B cell (primary cell): ENCODE measurements at regions not wholly inside any gene's neighbourhood (a gene's known extent, or its start where the extent isn't known, plus 50 kb on each side); places are given as distances from the start of the nearest gene placed in this dataset.

ENCODE experiments used
- ATAC-seq: fragments of 200-7000 bp; cut with Tn5 transposase; one replicate; pipeline ENCODE4 v1.10.0; 2021; ENCODE audit warnings: low read depth, mild to moderate bottlenecking, moderate number of reproducible peaks, moderate library complexity
- CTCF ChIA-PET: fragments of 350-600 bp; sonication (Branson Sonifier 250); formaldehyde crosslinking; loops from one replicate; lab custom pipeline; 2021; ENCODE audit warnings: antibody characterized with exemption, inconsistent platforms; lab: Charles Lee
- POLR2A ChIA-PET: fragments of 350-600 bp; sonication (Branson Sonifier 250); formaldehyde crosslinking; loops from one replicate; lab custom pipeline; 2021; ENCODE audit warnings: antibody characterized with exemption; lab: Charles Lee
- DNase-seq: peaks from one replicate; pipeline ENCODE4 v3.0.0; 2013
- H2AFZ ChIP-seq: 2 replicates; pipeline ENCODE4 v1.6.1; 2012; ENCODE audit warnings: mild to moderate bottlenecking, low read depth, low read length; ENCODE audit not compliant: insufficient read depth, poor library complexity, severe bottlenecking
- H3K27ac ChIP-seq, 2 donors: 1 replicate in 1 of 2; 2 replicates in 1 of 2; pipeline ENCODE4 v1.5.1; 2012 to 2013; ENCODE audit warnings: low read length in 2 of 2, mild to moderate bottlenecking in 2 of 2, moderate library complexity in 1 of 2
- H3K27me3 ChIP-seq, 4 experiments: fragments of 200-600 bp in 1 of 4; sonication (generic) in 1 of 4; replicated peaks in 1 of 4; 1 replicate in 2 of 4; 2 replicates in 2 of 4; pipeline versions ENCODE4 v1.6.1 to v1.7.0; 2013 to 2016; ENCODE audit warnings: low read length in 3 of 4, mild to moderate bottlenecking in 2 of 4, mixed read lengths in 1 of 4, moderate library complexity in 1 of 4; ENCODE audit not compliant: insufficient read depth in 4 of 4, control insufficient read depth in 3 of 4; ENCODE audit errors: control extremely low read depth in 1 of 4
- H3K36me3 ChIP-seq, 2 experiments: replicated peaks in 1 of 2; 1 replicate in 1 of 2; 2 replicates in 1 of 2; pipeline versions ENCODE4 v1.6.1 to v1.7.1; 2013; ENCODE audit warnings: low read length in 1 of 2; ENCODE audit not compliant: insufficient read depth in 2 of 2, control insufficient read depth in 1 of 2; ENCODE audit errors: control extremely low read depth in 1 of 2, extremely low read depth in 1 of 2
- H3K4me1 ChIP-seq, 2 donors: fragments of 200-600 bp in 1 of 2; sonication (generic) in 1 of 2; 1 replicate in 1 of 2; 2 replicates in 1 of 2; pipeline versions ENCODE4 v1.5.1 to v1.6.1; 2013 to 2017; ENCODE audit warnings: low read length in 2 of 2; ENCODE audit not compliant: control insufficient read depth in 2 of 2, insufficient read depth in 2 of 2
- H3K4me2 ChIP-seq: replicated peaks from 2 replicates; pipeline ENCODE3; 2012; ENCODE audit warnings: mild to moderate bottlenecking, low read depth, low read length; ENCODE audit not compliant: poor library complexity, severe bottlenecking
- H3K4me3 ChIP-seq, 5 experiments: fragments of 200-600 bp in 1 of 5; sonication (generic) in 1 of 5; 1 replicate in 3 of 5; 2 replicates in 2 of 5; pipeline versions ENCODE4 v1.5.1 to v1.7.0; 2011 to 2016; ENCODE audit warnings: low read length in 4 of 5, mild to moderate bottlenecking in 4 of 5, low read depth in 2 of 5, control low read depth in 1 of 5, moderate library complexity in 1 of 5; ENCODE audit not compliant: insufficient read depth in 1 of 5; ENCODE audit errors: control extremely low read depth in 1 of 5, extremely low read depth in 1 of 5
- H3K79me2 ChIP-seq: fragments of 200-600 bp; sonication (generic); one replicate; pipeline ENCODE4 v1.6.0; 2016; ENCODE audit warnings: low read length; ENCODE audit not compliant: control insufficient read depth, insufficient read depth
- H3K9ac ChIP-seq: fragments of 200-600 bp; sonication (generic); 2 replicates; pipeline ENCODE4 v1.6.1; 2017; ENCODE audit warnings: mild to moderate bottlenecking, low read length, moderate library complexity
- H3K9me3 ChIP-seq, 3 donors: one replicate each; pipeline versions ENCODE4 v1.6.1 to v1.7.1; 2013; ENCODE audit warnings: low read length in 2 of 3; ENCODE audit not compliant: control insufficient read depth in 2 of 3, insufficient read depth in 1 of 3; ENCODE audit errors: control extremely low read depth in 1 of 3
- H4K20me1 ChIP-seq: 2 replicates; pipeline ENCODE4 v1.6.0; 2012; ENCODE audit warnings: mild to moderate bottlenecking, low read length; ENCODE audit not compliant: insufficient read depth, control insufficient read depth, poor library complexity, severe bottlenecking
- H3K27ac Mint-ChIP-seq: one replicate; pipeline ENCODE4 v1.8.0; 2021; ENCODE audit warnings: mixed read lengths
- H3K27me3 Mint-ChIP-seq: one replicate; pipeline ENCODE4 v1.8.0; 2021; ENCODE audit warnings: mixed read lengths
- H3K4me1 Mint-ChIP-seq: one replicate; pipeline ENCODE4 v1.8.0; 2021; ENCODE audit warnings: mixed read lengths
- H3K4me3 Mint-ChIP-seq: one replicate; pipeline ENCODE4 v1.8.0; 2021; ENCODE audit warnings: mixed read lengths
- H3K9me3 Mint-ChIP-seq: one replicate; pipeline ENCODE4 v1.8.0; 2022; ENCODE audit warnings: mixed read lengths; ENCODE audit not compliant: insufficient read depth
- CTCF ChIP-seq: fragments of 200-600 bp; IDR thresholded peaks from one replicate; pipeline ENCODE4 v1.8.0; 2022; ENCODE audit warnings: antibody characterized with exemption, mild to moderate bottlenecking
- EZH2 ChIP-seq: IDR thresholded peaks from 2 replicates; pipeline ENCODE4 v1.6.1; 2012; ENCODE audit warnings: borderline replicate concordance, low read depth, mild to moderate bottlenecking, moderate library complexity, low read length; ENCODE audit not compliant: insufficient read depth, poor library complexity, severe bottlenecking
- WGBS: methylation state at CpG from one replicate; pipeline ENCODE4 v1.1.5; 2013; ENCODE audit warnings: missing lambda C conversion rate; ENCODE audit not compliant: insufficient coverage; 5-methylcytosine and 5-hydroxymethylcytosine counted together
- intact Hi-C: fragments of 100-400 bp; cut with micrococcal nuclease; formaldehyde crosslinking; loops from one replicate; pipeline ENCODE4 v1.10.0; 2022

- POLR2A ChIA-PET = no interaction called here
- Histone ChIP-seq H3K9ac (no peak overlapping the region), H3K27me3 (no peaks in the 10 kb centered on the region), H3K79me2 (no peaks in the 10 kb centered on the region), H3K4me2 (no peak overlapping the region), H3K4me1 (no peaks in the 10 kb centered on the region), H4K20me1 (no peaks in the 10 kb centered on the region), H3K9me3 (no peaks in the 10 kb centered on the region), H3K27ac (no peak overlapping the region), H2AFZ (no peak overlapping the region), H3K36me3 (no peaks in the 10 kb centered on the region), H3K4me3 (no peak overlapping the region)
- H3K27me3 Mint-ChIP-seq = no peaks in the 10 kb centered on the region
- DNase-seq (no peak), ATAC-seq (no peak)
- intact Hi-C loops = no loop called here
- no peak overlapping the region for H3K27ac Mint-ChIP-seq
- CTCF ChIA-PET = interaction anchor here (0.8 kb wide), 1 partner anchor 821 kb away, joined by 3 read pairs; no protein-coding TSS in a partner anchor
- TF ChIP-seq EZH2 = no peak
- H3K4me1 Mint-ChIP-seq = no peaks in the 10 kb centered on the region
- no CpG with 5 or more reads among the region's 1 CpG for WGBS
- no peak overlapping the region for H3K4me3 Mint-ChIP-seq
- H3K9me3 Mint-ChIP-seq = no peaks in the 10 kb centered on the region
These were observed 113.4 kb upstream of the TMEM47 start for GRCh38 chrX:34770511-34770910.

- H3K4me1 ChIP-seq = no peaks in the 10 kb centered on the region
- Mint-ChIP-seq H3K27me3 (no peaks in the 10 kb centered on the region), H3K4me1 (no peaks in the 10 kb centered on the region), H3K27ac (no peak overlapping the region), H3K4me3 (no peak overlapping the region), H3K9me3 (no peaks in the 10 kb centered on the region)
- no peak for DNase-seq
- no peak for ATAC-seq
- TF ChIP-seq CTCF = no peak
- no peak for TF ChIP-seq EZH2
- ChIA-PET POLR2A (no interaction called here), CTCF (no interaction called here)
- 86% methylated on average over 2 of the region's 2 CpGs for WGBS
- no peaks in the 10 kb centered on the region for H3K27me3 ChIP-seq
- no peaks in the 10 kb centered on the region for H3K79me2 ChIP-seq
- H3K9ac ChIP-seq = no peak overlapping the region
- H3K27ac ChIP-seq = no peak overlapping the region
- intact Hi-C loops = no loop called here
- no peak overlapping the region for H3K4me2 ChIP-seq
- no peak overlapping the region for H2AFZ ChIP-seq
- H3K9me3 ChIP-seq = no peaks in the 10 kb centered on the region
- no peaks in the 10 kb centered on the region for H3K36me3 ChIP-seq
- H4K20me1 ChIP-seq = no peaks in the 10 kb centered on the region
- no peak overlapping the region for H3K4me3 ChIP-seq
These were observed 121.8 kb upstream of the TMEM47 start for GRCh38 chrX:34778916-34779315.
